GM08714 (cell line): ENCODE measurements at regions not wholly inside any gene's neighbourhood (a gene's known extent, or its start where the extent isn't known, plus 50 kb on each side); places are given as distances from the start of the nearest gene placed in this dataset.
"Not testable (repeated sequence)": the region's sequence is repeated elsewhere in the genome, so short reads cannot be mapped to it uniquely, and the experiment has no call there.

ENCODE experiments used
- H3K4me3 ChIP-seq: fragments of 200-500 bp; sonication (Bioruptor generic); 2 replicates; pipeline ENCODE4 v1.5.1; 2014; ENCODE audit warnings: mild to moderate bottlenecking, low read length, inconsistent platforms
- ZNF274 ChIP-seq: IDR thresholded peaks from 2 replicates; pipeline ENCODE4 v1.6.1; 2012; ENCODE audit warnings: mild to moderate bottlenecking, low read depth, low read length

- no peak for TF ChIP-seq ZNF274
- no peak overlapping the region for H3K4me3 ChIP-seq
Measured at GRCh38 chr3:72271923-72272322, 487.0 kb upstream of the PROK2 start.

- no peak for TF ChIP-seq ZNF274
- no peak overlapping the region for H3K4me3 ChIP-seq
Measured at GRCh38 chr3:72271216-72271615, 486.3 kb upstream of the PROK2 start.

GRCh38 chr3:72270730-72271129 is 485.8 kb upstream of the PROK2 start:
- no peak overlapping the region for H3K4me3 ChIP-seq

GRCh38 chr3:72270072-72270681 is 485.2 kb upstream of the PROK2 start:
- H3K4me3 ChIP-seq, result no peak overlapping the region
- no peak for TF ChIP-seq ZNF274

More at GRCh38 chr3:72270730-72271129, 485.8 kb upstream of the PROK2 start:
- no peak for TF ChIP-seq ZNF274

GRCh38 chr3:72269475-72269874 is 484.5 kb upstream of the PROK2 start:
- no peak overlapping the region for H3K4me3 ChIP-seq
- no peak for TF ChIP-seq ZNF274

GRCh38 chr3:72266921-72267524 is 482.1 kb upstream of the PROK2 start:
- H3K4me3 ChIP-seq, result not testable (repeated sequence)

GRCh38 chr3:72266016-72266370 is 481.0 kb upstream of the PROK2 start:
- no peak for TF ChIP-seq ZNF274

GRCh38 chr3:72265256-72266015 is 480.5 kb upstream of the PROK2 start:
- H3K4me3 ChIP-seq, result no peak overlapping the region
- no peak for TF ChIP-seq ZNF274

More at GRCh38 chr3:72266016-72266370, 481.0 kb upstream of the PROK2 start:
- no peak overlapping the region for H3K4me3 ChIP-seq

GRCh38 chr3:72263223-72263990 is 478.5 kb upstream of the PROK2 start:
- TF ChIP-seq ZNF274, result no peak
- H3K4me3 ChIP-seq, result no peak overlapping the region

GRCh38 chr3:72262736-72263135 is 477.8 kb upstream of the PROK2 start:
- no peak overlapping the region for H3K4me3 ChIP-seq
- TF ChIP-seq ZNF274, result no peak

- H3K4me3 ChIP-seq, result no peak overlapping the region
- no peak for TF ChIP-seq ZNF274
Measured at GRCh38 chr3:72261566-72262564, 476.9 kb upstream of the PROK2 start.

GRCh38 chr3:72260588-72260910 is 475.6 kb upstream of the PROK2 start:
- no peak for TF ChIP-seq ZNF274
- H3K4me3 ChIP-seq, result no peak overlapping the region

GRCh38 chr3:72259755-72260587 is 475.0 kb upstream of the PROK2 start:
- no peak for TF ChIP-seq ZNF274
- no peak overlapping the region for H3K4me3 ChIP-seq
